GM19328 (cell line): ENCODE measurements at regions not wholly inside any gene's neighbourhood (a gene's known extent, or its start where the extent isn't known, plus 50 kb on each side); places are given as distances from the start of the nearest gene placed in this dataset.
"Not testable (repeated sequence)": the region's sequence is repeated elsewhere in the genome, so short reads cannot be mapped to it uniquely, and the experiment has no call there.

Experiments used
- ATAC-seq: cut with Tn5 transposase; IDR thresholded peaks from one replicate; pipeline ENCODE4 v1.9.1; 2021; ENCODE audit warnings: mild to moderate bottlenecking, moderate library complexity; ENCODE audit not compliant: unreplicated experiment

DNA sequence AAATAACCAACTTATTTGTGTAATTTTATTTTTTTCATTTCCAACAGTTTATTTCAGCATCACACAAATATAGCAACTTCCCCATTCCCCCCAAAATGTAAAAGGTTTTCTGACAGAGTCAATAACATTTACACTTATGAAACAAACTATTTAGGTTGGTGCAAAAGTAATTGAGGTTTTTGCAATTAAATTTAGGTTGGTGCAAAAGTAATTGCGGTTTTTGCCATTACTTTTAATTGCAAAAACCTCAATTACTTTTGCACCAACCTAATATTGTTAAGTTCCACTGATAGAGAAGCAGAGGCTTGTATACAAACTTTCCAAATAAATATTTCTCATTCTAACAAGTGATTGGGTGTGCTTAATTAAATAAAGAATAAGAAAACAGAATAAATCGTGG lies 270.9 kb upstream of the DUSP10 start:
- no peak for ATAC-seq

DNA sequence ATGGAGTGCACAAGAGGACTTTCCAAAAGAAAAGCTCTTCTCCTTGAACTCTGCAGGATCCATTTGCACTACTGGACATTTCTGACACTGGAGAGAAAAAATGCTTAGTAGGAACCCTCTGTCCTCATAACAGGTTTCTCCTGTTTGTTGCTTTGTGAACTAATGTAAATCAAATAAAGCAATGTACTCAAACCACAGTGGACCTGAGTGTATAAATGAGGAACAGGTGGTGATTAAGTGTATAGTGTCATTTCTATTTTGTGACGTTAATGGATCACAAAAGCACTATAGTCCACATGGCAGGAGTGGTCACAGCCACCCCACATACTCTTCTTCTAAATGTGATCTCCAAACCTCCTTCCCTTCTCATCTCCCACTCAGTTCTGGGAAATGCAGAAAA lies 268.4 kb upstream of the DUSP10 start:
- no peak for ATAC-seq

DNA sequence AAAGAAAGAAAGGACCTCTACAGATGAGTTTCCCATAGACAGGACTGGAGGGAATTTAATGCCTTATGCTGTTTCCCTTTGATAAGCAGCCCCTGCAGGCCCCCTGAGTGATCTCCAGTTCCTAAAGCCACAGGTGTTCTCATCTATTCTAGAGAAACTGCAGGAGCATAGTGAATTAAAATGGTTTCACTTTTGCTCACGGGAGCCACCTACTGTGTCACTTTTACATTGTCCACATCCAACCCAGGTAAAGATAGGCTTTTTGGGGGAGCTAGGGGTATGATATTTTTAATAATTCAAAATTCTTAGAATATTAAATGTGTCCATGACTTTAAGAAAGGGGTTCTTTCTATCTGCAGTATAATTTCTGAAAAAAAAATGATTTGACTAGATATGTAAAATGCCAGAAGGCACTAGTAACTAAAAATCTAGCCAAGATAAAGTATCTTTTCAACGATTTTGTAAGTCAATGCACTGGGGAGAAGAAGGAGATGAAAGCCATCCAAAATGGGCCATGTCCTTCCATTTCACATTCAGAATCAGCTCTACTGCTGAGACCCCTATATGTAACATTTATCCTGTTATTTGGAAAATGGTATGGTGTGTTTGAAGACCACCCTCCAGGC lies 267.3 kb upstream of the DUSP10 start:
- ATAC-seq, result peak; percentile 69

DNA sequence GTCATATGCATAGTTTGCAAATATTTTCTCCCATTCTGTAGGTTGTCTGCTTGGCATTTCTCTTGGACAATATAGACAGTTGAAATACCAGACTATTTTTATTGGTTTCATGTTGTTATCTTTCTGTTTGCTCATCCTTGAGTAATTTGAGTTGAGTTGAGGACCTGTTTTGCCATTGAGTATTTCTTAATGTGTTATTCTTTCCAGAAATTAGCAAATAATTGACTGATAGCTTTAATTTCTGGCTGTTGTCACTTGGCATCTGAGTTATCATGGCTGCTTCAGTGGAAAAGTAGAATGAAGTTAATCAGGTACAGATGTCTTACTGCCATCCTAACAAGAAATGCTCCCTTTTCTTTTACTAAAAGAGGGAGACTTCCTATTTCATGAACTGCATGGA lies 264.8 kb upstream of the DUSP10 start:
- no peak for ATAC-seq

DNA sequence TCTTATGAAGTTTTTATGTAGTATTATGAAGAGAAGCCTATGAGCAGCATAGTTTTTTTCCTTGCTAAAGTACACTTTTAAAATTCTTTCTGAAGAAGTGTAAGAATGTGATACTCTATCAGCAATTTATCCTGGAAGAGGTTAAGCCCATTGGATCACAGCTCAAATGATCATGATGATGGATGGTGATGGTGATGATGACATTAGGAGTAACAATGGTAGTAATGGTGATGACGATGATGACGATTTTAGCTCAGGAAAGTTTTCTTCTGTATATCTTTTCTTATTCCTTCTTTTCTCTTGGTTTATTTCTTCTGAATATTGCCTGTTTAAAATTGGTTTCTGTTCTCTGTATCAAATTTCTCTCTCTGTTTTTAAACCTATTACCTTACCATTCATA lies 262.9 kb upstream of the DUSP10 start:
- no peak for ATAC-seq

DNA sequence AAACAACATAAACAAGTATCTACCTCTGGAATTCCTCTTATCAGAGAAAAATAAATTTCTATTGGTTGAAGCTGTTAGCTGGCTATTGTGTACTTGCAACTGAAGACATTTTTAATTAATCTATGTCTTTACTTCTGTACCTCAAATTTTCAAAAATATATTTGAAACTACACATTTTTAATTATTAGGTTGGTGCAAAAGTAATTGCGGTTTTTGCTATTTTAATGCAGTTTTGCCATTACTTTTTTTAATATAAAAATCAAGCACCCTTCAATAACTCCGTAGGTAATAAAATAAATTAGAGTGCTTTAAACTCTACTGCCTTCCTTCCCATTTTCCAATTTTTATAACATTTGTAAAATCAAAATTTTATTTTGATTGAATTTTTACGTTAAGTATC lies 262.1 kb upstream of the DUSP10 start:
- ATAC-seq, result no peak

DNA sequence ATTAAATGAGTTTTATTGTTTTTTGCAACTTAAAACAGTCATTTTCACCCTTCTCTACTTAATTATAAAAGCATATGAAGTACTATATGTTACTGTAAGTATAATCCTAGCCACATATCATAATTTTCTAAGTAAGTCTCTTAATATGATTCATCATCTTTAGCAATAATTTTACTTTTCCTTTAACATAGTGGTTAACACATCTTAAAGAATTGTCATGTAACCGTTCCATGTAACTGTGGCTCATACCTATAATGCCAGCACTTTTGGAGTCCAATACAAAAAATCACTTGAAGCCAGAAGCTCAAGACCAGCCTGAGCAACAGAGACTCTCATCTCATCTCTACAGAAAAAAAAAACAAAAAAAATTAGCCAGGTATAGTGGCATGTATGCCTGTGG lies 260.6 kb upstream of the DUSP10 start:
- no peak for ATAC-seq

DNA sequence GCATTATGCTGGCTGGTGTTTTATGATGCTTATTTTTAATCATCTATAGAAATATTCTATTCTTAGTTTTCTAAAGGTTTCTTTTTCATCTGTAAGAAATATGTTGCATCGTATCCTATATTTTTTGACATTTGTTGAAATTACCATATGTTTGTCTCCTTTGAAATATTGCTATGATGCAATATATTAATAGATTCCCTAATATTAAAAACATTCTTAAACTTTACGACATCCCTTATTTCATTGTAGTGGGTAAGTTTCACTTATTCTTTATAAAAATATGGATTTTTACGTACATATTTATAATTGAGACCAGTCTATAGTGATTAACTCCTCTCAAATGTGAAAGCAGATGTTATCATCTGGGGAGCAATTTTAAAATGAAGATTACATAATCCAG lies 258.2 kb upstream of the DUSP10 start:
- no peak for ATAC-seq

DNA sequence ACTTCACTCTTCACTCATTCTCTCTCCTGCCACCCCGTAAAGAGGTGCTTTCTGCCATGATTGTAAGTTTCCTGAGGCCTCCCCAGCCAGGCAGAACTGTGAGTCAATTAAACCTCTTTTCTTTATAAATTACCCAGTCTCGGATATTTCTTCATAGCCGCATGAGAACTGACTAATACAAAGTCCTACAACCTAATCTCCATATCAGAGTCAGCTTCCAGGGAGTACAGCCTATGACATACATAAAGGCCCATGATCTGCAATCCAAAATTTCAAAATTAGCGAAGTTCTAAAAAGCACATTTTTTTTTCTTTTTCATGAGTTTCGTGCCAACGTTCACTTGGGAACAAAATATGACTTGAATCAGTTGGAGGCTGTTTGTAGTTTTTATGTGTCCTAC lies 256.9 kb upstream of the DUSP10 start:
- ATAC-seq, result no peak

DNA sequence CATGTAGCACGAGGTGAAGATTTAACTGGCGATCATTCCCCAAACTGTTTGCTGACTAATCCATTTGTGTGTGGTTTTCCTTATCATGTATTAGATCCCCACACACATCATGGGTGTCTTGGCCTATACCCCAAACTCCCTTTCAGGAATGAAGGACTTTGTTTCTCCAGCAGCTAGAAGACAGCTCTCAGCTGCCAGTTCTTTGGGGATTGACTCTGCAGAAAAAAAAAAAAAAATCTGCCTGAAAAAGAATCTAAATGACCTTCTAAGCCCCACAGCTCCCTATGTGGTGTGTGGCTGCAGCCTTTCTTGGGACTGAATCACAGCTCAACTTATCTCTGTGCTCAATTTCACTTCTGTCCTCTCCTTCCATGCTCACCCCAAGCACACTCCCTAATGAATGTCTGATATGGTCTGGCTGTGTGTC lies 256.3 kb upstream of the DUSP10 start:
- no peak for ATAC-seq

DNA sequence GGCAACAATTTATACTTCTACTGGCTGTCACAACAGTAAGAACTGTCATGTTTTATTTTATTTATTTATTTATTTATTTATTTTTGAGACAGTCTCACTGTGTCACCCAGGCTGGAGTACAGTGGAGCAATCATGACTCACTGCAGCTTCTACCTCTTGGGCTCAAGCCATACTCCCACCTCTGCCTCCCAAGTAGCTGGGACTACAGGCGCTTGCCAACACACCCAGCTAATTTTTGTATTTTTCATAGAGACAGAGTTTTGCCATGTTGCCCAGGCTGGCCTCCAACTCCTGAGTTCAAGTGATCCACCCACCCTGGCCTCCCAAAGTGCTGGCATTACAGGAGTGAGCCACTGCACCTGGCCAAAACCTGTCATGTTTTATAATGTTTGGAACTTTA lies 255.1 kb upstream of the DUSP10 start:
- ATAC-seq, result not testable (repeated sequence)

DNA sequence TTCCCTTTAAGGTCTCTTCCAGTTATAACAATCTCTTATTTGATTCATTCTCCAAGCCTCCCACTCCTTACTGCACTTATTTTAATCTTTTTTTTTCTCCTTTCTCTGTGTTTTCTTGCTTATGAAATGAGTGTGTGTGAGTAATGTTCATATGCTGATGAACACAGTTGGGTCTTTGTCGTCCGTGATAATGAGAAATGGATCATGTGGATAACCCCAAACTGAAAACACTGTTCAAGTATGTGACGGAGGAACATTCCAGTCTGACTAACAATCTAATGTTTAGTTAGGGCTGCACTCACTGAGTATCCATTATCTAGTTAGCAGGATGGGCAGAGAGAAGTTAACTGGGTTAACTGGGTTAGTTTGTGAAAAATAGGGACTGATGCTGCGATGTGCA lies 253.1 kb upstream of the DUSP10 start:
- no peak for ATAC-seq

DNA sequence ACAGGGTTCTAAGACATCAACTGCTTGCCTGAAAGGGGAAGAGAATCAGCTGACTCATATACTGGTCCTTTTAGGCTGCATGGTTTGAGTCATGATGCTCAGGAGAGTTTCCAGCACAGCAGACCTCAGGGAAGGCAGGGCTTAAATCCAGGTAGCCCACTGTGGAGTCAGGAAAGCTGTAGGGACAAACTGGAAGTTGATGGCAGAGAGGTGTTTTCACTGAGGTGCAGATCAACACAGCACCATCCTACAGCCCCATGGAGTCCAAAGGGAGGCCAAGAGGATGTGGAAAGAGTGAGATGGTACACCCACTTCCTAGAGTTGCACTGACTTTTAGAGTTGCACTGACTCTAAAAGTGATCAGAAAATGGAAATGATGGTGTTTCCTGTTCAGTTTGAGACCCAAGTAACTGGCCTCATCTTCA lies 252.4 kb upstream of the DUSP10 start:
- peak; percentile 69 for ATAC-seq

DNA sequence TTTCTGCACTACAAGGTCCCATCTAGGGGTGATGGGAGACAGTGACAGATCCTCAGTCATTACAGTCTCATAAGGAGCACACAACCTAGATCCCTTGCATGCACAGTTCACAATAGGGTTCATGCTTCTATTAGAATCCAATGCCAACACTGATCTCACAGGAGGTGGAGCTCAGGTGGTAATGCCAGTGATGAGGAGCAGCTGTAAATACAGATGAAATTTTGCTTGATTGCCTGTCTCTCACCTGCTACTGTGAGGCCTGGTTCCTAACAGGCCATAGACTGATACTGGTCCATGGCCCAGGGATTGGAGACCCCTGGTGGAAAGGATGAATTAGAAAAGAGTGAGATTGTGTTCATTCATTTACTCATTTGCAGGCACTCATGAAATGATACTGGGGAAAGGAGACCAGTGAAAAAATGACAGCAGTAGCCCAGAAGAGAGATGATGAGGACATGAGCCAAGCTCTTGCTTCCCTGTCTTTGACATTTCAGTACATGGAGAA lies 251.6 kb upstream of the DUSP10 start:
- no peak for ATAC-seq

DNA sequence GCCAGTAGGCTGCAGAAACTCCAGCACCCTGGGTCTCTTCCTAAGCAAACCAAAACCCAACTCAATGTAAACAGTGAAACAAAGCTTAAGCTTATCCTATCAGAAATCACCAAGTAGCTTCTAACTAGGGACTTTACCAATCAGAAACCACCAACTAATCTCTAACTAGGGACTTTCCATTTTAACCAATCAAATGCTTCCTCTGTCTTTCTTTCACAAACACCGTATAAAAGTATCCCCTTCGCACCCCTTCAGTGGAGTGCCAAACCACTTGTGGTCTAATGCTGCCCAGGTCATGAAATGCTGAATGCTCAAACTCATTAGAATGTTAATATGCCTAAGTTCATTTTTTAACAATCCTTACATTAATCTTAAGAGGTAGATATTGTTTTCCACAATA lies 250.5 kb upstream of the DUSP10 start:
- no peak for ATAC-seq

DNA sequence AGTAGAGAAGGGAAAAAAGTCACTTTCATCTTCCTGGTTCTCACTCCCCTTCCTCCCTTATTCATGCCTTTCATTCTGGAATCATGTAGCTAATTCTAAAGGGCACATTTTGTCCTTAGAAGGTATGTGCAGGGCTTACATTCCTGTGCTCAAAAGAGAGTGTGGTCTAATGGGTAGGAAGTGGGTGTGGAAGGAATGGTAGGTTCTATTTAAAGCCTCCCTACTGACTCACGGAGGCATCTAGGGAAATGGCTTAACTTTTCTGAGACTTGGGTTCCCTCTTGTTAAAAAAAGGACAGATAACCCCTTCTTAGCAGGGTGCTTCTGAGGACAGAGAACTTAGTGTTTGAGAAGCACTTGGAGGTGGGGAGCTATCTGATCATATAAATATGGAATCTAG lies 249.3 kb upstream of the DUSP10 start:
- ATAC-seq, result no peak

DNA sequence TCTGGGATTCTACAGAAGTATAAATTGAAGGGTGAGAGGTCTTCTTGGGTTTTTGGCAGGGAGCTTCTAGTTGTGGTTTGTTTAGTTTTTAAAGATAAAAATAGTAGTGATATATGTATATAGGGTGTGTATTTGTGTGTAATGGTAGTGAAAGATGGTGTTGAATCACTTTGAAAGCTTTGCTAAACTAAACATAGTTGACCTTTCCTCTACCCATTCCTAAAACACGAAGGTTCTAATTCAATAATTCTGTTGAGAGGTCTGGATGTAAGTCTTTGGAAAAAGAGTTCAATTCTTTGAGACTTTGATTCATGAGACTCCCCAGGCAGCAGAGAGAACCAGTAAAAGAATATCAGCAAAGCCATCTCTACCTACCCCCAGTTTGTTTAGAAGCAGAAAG lies 247.9 kb upstream of the DUSP10 start:
- no peak for ATAC-seq

DNA sequence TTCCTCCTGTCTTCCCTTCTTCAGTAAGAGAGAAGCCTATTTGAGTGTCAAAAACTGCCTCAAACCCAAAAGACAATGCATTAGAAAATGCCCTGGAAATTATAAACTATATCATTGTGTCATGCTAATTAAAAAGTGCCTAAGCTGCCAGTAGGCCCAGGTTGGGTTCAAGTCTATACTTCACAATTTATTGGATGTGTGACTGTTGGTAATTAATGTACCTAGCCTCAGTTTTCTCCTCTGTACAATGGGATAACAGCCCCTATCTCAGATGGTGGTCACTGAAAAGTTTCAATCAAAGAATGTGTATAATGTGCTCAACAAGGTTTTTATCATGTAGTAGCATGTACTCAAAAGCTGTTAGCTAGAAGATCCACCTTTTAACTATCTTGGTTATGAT lies 246.9 kb upstream of the DUSP10 start:
- ATAC-seq, result no peak

DNA sequence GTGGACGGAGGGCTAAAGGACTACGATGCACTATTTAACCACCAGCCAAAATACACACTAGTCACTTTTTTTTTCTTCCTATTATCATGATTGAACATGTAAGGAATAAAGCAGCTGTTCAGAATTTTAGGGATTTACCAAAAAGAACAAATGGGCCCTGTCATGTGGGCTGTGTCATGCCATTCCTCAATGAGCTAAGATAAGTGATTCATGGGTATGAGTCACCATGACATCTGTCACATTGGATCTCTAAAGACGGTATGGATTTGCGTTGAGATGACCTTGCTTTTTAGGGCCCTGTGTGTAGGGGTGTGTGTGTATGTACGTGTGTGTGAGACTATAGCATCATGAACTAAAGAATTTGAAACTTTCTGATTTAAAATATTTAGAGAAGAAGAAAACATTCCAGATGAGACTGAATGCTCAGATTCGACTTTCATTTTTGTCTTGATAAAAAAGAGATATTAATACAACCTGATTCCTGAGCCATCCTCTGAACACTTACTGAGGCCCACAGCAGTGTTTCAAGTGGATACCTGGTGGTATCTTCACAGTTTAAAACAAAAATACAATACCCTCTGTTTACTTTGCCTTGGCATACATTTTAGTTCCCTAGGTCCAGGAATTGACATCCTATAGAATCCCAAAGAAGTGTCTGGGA lies 246.1 kb upstream of the DUSP10 start:
- ATAC-seq, result no peak

DNA sequence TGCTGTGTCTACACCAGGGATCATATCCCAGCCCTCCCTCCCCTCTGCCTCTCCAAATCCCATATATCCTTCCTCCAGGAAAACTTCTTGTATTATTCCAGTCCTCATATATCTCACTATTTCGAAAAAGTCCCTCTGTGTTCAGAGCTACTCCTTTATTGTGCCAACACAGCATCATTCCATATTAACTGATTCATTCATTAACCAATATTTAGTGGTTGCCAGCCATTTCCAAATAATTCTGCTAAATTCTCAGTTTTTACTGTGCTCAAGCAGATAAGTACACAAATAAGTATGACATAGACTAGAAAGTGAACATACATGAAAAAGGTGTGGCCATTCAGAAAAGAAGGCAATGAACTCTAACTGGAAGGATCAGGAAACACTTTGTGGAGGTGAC lies 241.6 kb upstream of the DUSP10 start:
- ATAC-seq, result no peak

DNA sequence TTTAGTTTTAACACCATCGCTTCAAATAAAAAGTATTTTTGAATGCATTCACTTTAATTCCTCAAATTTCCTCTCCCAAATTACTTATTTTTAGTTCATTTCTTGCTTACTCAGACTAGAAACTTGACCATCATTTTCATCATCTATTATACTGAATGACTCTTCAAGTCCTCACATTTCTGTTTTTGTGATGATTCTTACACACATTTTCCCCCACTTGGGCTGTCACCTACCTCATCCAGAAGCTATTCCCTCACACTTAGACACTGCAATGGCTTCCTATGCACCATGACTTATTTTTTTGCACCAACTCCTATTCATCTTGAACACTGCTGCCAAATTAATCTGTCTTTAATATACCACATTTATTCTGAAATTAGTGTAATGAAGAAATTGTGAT lies 239.6 kb upstream of the DUSP10 start:
- no peak for ATAC-seq

DNA sequence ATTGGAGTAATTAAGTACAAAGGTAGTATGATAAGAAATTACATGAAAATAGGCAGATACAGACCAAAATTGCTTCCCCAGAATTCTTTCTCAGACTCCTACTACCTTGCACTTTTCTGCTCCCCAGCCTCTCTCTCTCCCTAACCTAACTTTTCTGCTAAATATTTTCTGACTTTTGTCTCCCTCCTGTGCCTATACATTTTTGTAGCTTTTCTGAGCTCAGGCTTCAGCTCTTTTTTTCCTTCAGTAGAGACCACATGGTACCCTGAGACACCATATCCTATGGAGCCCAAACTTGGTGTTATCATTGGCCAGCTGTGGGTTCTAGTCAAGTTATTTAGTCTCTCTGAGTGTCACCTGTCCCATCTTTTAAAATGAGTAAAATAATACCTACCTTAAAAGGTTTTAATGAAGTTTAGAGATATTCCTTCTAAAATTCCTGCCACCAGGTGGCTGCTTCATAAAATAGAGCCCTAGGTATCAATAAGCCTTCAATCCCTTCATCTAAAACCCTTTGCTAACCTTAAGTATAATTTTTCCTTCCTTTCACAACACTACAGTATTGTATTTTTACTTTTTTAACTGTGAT lies 237.6 kb upstream of the DUSP10 start:
- ATAC-seq, result no peak
